ENCODE measurements at regions not wholly inside any gene's neighbourhood (a gene's known extent, or its start where the extent isn't known, plus 50 kb on each side); places are given as distances from the start of the nearest gene placed in this dataset.

GRCh38 chr16:9406038-9406712 lies 314.7 kb downstream of the HAPSTR1 start:
- H4K20me1 ChIP-seq (replicated peaks; ENCODE audit: control insufficient read depth, extremely low read depth, insufficient read depth, low read length): no peaks in the 10 kb centered on the region
- DNase-seq (ENCODE audit: low read depth, low spot score): no peak
- H2AFZ ChIP-seq (ENCODE audit: low read depth, low read length): no peak overlapping the region
- H3K9ac ChIP-seq (replicated peaks; ENCODE audit: extremely low read depth, insufficient read depth, low read length): no peak overlapping the region
- H3K27me3 ChIP-seq (ENCODE audit: control insufficient read depth in 2 of 2, insufficient read depth in 2 of 2, low read length in 2 of 2): no peaks in the 10 kb centered on the region
- dilution Hi-C loops (cut with MboI; ENCODE audit: extremely low pct_ligation_motif_present, low sequenced_read_pairs) (no loop called here), intact Hi-C loops (cut with micrococcal nuclease) (no loop called here)
- no peaks in the 10 kb centered on the region for H3K79me2 ChIP-seq (ENCODE audit: control insufficient read depth, insufficient read depth, low read length)
- POLR2A ChIA-PET: no interaction called here
- H3K4me3 ChIP-seq (replicated peaks in 1 of 3; ENCODE audit: insufficient read depth in 1 of 3, low read depth in 1 of 3, low read length in 3 of 3): no peak overlapping the region
- no TSS peak for BruUV-seq (replicated peaks)
- H3K9me1 ChIP-seq (replicated peaks; ENCODE audit: control insufficient read depth, extremely low read depth, insufficient read depth, low read length): no peaks in the 10 kb centered on the region
- H3K27ac ChIP-seq (ENCODE audit: insufficient read depth, low read depth, low read length): no peak overlapping the region
- FAIRE-seq: no peak
- H3K4me1 ChIP-seq (ENCODE audit: control insufficient read depth, extremely low read depth, insufficient read depth, low read length): no peaks in the 10 kb centered on the region
- no peak for TF ChIP-seq EZH2 (IDR thresholded peaks at IDR 0.05; ENCODE audit: borderline replicate concordance, low read depth, low read length, severe bottlenecking)
- TF ChIP-seq JUN (IDR thresholded peaks at IDR 0.05; ENCODE audit: borderline replicate concordance, insufficient read depth, insufficient read length, low read depth): no peak
- TF ChIP-seq POLR2A (IDR thresholded peaks at IDR 0.05; ENCODE audit: low read depth, low read length): no peak
- no peak for TF ChIP-seq FOS (IDR thresholded peaks at IDR 0.05; ENCODE audit: borderline replicate concordance, insufficient read depth, low read length)
- no peak for TF ChIP-seq MAX (IDR thresholded peaks at IDR 0.05; ENCODE audit: insufficient read depth, insufficient read length)
- TF ChIP-seq MYC (IDR thresholded peaks at IDR 0.05; ENCODE audit: low read depth, low read length): no peak
- no peak for TF ChIP-seq CTCF (IDR thresholded peaks at IDR 0.05; ENCODE audit: extremely low read depth in 1 of 2, insufficient read depth in 1 of 2, low read depth in 1 of 2, low read length in 2 of 2)
- no peak for TF ChIP-seq GATA2 (IDR thresholded peaks at IDR 0.05; ENCODE audit: insufficient read depth, insufficient read length, low read depth, low read length)
- no peak for TF ChIP-seq POLR2AphosphoS5 (IDR thresholded peaks at IDR 0.05; ENCODE audit: insufficient read depth, low read depth, low read length)
- no peaks in the 10 kb centered on the region for H3K36me3 ChIP-seq (ENCODE audit: control insufficient read depth in 2 of 2, extremely low read depth in 1 of 2, insufficient read depth in 2 of 2, low read length in 2 of 2)
- H3K4me2 ChIP-seq (ENCODE audit: insufficient read depth, low read length): no peak overlapping the region
- no peaks in the 10 kb centered on the region for H3K9me3 ChIP-seq (replicated peaks; ENCODE audit: control insufficient read depth, insufficient read depth, low read length)
- CTCF ChIA-PET: no interaction called here
